ENCODE measurements at regions not wholly inside any gene's neighbourhood (a gene's known extent, or its start where the extent isn't known, plus 50 kb on each side); places are given as distances from the start of the nearest gene placed in this dataset.

DNA sequence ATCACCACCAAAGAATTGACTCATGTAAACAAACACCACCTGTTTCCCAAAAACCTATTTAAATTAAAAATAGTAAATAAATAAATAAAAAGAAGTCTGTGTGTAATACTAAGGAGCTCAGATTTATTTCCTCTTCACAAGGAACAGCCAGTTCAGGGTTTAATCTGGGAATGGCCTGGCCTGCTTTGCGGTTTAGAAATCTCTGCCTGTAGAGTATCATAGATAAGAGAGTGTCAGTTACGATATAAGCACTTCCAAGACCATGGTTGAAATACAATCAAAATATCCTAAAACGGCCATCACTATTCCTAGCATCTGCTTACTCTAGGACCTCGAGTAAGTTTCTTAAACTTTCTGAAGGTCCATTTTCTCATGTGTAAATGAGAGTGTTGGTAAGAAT is 274.4 kb downstream of the PLPP3 start:
- DNase-seq: no peak

DNA sequence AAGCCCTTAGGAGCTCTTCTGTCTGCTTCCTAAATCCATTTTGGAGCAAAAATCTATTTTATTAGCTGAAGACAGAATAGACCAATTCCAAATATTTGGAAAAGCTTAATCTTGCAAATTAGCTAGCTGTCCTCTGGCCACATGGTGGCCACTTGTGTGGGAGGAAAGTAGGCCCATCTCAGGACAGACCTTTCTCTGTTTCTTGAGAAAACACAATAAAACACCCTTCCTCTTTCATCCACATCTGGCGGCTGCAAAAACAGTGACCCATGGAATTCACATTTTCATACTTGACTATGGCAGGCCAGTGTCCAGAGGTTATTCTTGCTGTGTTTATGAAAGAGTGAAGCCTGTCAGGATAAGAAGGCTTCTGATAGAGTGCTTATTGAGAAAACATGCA is 275.6 kb downstream of the PLPP3 start:
- no peak for DNase-seq

DNA sequence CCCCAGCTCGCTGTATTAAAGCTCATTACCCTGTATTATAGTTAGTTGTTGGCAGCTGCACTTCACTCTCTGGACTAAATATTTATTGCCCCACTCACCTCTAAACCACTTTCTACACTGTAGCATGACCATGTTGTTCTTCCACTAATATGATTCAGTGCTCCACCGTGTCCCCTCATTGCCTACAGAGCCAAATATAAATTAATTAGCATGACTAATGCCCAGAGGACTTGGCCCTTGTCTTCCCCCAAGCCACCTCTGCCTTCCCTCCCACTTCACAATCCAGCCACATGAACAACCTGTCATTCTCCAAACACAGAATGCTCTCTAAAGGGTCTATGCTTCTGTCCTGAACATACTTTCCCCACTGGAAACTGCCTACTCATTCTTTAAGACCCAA is 276.5 kb downstream of the PLPP3 start:
- no peak for DNase-seq

DNA sequence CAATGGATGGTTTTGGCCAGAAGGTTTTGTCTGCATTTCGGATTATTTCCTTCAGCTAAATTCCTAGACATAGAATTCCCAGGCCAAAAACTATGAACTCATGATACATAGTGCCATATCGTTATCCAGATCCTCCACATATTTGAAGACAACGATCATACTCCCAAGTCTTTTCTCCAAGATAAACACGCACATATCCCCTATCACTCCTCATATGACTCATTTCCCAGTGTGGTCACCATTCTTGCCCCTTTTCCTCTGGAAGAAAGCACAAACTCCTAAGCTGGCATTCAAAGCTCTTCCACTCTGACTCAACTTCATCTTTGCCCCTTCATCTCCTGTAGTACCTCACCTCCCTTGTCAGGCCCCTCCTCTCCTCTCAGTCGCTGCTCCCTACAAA is 277.6 kb downstream of the PLPP3 start:
- DNase-seq: no peak

DNA sequence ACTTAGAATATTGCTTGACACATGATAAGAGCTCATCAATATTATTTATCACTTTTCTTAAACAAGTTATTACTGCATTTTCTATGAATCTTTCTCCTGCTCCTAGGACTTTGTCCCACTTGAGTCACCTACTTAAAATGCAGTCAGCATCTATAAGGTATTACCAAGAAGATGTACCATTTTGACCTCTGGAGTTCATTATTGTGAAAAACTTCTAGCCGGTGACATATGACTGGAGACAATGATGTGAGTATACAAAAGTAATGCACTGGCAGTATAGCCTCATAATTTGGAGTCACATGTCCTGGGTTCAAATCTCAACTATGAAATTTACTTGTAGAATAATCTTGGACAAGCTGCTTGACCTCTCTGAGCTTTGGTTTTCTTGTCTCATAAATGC is 278.5 kb downstream of the PLPP3 start:
- DNase-seq: no peak

DNA sequence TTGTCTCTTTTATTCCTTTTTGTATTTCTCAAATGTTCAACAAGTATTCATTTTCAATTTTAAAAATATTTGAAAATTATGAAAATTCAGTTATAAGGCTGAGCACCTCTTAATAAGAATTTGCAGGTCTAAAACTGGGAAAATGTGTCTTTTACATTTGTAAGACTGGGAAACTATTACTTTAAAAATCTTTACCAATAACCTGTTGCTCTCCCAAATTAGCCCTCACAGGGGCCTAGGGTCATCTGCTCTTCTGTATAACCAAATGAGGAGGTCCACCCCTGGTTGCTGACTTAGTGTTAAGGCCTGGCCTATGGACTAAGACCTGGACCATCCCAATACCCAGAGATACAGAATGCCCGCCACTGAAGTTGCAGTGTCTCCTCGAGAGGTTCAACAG is 280.5 kb downstream of the PLPP3 start:
- no peak for DNase-seq

DNA sequence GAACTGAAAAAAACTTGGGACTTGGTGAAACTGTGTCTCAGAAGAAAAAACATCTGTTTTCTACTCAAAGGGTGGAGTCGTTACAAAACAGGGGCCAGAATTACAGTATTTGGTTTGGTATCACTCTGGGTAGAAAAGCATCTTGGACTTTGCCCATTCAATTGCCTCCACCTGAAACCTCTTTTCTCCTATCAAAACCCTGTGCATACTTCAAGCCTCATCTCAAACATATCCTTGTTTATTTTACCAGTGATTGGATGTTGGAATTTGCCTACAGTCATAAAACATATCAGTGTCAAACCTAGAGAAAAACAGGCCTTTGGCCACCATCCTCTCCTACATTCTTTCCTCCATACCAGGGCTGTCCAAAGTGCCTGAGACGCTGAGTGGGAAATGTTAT is 281.5 kb downstream of the PLPP3 start:
- DNase-seq: no peak

DNA sequence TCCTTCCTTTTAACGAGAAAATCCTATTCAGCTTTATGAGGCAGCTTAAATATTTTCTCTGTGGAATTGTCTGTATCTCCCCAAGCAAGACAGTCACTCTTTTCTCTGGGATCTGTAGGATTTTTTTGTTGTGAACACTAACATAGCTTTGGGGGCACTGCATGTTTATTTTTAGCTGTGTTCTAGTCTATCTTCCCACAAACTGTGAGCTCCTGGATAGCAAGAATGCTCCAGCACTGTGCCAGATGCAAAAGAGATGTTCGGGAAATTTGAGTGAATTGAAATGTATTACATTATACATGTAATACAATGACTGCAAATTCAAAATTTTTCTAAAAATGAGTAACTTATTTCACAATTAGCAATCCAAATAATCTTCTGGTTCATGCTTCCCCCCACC is 282.2 kb downstream of the PLPP3 start:
- no peak for DNase-seq

DNA sequence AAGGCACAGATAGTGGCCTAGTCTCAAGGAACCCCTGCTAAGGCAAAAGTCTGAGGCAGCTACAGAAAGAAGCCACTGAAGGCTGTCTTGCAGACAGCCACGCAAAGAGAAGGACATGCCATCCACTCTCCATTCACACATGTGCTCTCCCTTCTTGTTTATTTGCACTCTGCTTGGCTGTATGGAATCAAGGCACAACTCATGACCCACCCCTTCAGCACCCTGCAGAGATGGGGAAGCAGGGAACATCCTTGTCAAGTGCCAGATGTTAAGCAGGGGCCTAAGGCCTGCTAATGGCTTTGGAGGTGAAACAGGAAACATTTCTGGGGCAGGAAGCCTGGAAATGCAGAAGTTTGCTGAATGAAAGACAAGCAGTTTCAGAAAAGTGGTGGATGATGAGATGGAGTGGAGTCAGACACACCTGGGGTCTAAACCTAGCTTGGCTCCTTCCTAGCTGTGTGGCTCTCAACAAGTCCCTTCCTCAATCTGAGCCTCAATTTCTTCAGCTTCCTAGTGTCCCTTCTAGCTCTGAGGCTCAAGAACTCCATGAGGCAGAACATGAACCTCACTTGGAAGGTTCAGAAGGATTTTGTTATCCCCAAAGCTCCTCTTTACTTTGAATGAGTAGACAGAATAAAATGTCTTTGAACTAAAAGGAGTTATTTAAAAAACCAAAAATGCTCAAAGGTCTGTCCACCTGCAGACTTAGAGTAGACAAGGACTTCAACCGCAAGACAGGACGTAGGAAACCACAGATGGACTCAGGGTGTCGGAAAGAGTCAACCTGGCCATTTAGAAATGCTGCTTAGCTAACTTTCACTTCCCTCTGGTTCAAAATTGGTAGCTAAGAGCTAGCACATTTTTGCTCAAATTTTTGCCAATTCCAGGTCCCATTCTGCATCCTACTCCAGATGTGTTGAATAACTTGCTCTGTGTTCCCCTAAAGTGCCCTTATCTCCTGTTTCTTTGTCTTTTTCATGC is 283.1 kb downstream of the PLPP3 start:
- DNase-seq: no peak

DNA sequence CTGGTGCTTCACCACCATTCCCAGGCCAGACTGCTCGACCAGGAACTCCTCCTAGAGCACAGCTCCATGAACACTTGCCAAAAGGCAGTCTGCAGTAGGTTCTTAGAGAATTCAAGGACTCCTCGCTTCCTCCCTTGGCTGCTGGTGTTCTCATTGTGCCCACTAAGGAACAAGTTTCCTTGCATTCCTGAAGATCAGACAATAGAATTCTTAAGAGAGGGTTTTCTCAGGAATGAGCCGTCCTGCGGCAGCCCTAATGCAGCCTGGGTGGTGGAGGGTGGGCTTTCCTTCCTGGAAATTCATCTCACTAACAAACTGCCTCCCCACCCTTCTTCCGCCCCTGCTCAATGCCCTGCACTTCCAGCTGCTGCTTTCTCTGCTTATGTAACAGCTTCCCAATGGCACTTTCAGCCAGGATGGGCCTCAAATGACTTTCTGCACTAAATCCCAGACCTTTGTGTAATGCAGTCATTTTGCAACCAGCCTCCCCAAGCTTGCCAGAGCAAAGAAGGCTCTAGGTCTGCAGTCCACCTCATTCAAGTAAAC is 287.9 kb downstream of the PLPP3 start:
- no peak for DNase-seq

DNA sequence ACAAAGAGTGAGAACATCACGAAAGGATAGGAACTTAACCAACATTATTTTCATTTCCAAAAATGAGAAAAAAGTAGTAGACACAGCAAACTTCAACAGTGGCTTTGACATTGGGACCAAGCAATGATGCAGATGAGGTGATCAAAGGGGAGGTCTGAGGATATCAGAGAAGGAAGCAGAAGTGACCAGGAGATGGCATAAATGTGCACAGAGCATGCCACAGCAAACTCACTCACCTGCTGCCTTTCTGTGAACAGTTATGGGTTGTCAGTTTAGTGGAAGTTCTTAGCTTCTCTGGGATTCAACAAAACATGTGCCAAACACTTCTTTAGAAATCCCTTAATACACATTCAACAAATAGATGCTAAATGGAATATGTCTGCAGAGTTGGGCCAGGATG is 290.1 kb downstream of the PLPP3 start:
- no peak for DNase-seq

DNA sequence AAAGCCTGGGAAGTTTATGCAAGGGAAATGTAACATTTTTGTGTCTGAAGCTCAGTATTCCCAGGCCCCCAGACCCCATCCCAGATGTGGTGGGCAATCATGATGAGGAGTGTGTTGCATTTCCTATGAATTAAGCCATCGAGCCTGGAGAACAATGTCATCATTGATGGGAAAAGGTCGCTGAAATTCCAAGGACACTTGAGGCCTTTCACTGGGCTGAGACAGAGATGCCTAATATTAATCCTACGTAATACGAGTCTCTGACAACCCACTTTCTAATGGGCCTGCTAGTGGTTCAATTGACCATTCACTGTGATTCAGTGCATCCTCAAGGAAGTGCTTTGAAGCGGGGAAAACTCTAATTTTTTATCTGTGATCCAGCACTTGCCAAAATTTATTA is 291.6 kb downstream of the PLPP3 start:
- no peak for DNase-seq

DNA sequence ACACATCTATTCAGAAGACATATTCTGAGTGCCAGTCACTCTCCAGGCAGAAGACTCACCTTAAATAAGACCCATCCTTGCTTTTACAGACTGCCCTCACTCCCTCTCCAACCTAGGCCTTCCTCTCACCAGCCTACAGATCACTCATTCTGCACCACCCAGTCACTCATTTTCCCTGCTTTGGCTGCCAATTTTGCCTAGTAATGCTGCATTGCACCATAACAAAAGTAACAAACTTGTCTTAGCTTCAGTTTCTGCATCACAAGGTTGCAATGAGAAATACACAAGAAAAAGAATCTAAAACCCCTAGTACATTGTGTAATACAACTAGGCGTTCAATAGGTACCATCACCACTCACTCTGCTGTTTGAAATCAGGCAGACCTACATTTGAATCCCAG is 292.4 kb downstream of the PLPP3 start:
- DNase-seq: no peak

DNA sequence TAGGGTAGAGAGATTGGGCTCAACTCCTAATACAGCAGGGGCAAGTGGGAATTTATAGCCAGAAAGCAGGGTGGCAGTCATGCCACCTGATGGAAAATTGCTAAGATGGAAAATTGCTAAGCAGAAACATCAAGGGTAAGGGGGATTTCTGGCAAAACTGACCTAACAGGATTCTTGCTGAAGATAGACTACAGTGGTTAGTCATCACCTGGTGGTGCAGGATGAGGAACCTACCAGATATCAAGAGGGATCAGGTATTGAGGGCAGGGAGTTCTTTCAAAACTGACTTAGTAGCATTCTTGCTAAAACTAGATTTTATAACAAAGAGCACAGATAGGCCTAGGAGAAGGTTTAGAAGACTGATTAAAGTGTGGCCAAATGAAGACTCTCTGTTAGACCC is 292.9 kb downstream of the PLPP3 start:
- DNase-seq: no peak

DNA sequence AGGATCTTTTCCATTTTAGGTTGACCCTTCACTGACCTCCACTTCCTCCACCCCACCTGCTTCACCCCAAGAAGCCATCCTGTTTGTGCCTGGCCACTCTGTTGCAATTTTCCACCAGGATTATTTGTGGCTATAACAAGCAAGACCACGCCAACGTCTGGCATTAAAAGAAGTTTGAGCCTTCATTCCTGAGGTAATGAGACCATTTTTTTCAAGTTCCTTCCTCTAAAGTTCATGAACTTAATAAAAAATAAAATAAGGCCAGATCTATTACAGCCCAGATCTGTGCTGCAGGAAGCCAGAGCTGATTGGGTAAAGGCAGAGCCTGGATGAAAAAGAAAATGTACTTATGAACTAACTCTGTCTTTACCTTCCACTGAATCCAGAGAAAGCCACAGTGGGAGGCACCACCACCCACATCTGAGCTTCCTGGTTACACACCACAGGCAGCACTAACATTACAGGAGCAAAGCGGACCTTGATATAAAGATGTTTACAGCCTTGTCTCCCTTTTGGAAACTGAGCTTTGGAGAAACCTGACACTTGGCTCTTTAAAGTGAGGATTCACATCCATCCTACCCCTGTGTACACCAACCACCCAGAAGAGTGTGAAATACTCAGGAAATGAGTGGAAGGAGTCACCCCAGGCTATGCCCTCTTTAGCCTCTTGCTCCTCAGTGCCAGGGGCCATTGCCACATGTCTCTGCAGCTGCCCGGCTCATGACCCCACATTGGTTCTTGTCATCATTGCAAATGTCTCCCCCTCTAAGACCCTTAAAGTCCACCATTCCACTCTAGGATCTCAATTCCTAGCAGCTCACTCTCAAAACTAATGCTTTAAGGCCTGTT is 293.6 kb downstream of the PLPP3 start:
- DNase-seq: no peak

DNA sequence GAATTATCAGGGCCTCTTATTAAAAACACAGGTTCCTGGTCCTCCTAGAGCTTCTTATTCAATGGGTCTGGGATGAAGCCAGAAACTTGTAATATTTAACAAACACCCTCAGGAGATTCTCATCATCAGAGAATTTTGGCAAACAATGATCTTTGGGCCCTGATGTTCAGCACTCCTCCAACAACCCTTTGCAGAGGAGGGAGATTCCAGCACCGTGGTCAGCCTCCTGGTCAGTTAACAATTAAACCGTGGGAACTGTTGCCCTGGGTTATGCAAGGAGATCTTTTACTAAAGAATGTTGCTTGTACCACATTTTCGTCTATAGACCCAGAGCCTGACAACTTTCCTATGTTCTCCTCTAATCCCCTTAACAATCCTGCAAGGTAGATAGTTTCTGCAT is 294.4 kb downstream of the PLPP3 start:
- DNase-seq: no peak

DNA sequence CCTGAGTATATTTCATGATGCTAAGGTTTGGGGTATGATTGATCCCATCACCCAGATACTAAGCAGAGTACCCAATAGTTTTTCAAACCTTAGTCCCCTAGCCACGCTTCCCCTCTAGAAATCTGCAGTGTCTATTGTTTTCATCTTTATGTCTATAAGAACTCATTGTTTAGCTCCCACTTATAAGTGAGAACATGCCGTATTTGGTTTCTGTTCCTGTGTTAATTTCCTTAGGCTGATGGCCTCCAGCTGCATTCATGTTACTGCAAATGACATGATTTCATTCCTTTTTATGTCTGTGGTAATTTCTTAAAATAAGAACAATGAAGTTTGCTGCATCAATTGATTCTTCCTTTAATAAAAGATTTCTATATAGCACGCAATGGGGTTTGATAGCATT is 301.3 kb downstream of the PLPP3 start:
- DNase-seq: no peak

DNA sequence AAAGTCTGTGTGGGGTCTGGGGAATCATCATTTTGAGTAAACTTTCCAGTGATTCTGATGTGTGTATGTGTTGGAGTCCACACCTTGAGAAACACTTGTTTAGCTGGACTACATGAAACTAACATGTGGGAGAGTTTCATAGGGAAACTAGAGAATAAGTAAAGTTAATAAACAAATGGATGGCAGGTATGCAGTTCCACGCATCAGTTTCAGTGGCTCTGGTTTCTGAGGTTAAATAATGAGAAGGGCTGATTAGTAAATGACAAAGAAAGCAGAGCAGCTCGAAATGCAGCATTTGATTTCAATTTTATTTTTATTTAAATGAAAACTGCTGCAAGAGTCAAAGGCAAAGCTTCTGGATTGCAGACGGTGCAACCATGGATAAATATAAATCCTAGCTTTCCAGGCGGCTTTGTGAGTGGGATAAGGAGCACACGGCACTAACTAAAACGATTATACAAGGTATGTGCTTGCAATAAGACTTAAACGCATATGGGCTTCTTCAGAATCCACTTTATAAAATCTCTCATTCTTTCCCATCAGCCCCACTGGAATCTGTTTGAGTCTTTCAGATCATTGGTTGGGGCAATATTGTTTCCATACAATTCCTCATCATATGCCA is 310.7 kb downstream of the PLPP3 start:
- DNase-seq: no peak

DNA sequence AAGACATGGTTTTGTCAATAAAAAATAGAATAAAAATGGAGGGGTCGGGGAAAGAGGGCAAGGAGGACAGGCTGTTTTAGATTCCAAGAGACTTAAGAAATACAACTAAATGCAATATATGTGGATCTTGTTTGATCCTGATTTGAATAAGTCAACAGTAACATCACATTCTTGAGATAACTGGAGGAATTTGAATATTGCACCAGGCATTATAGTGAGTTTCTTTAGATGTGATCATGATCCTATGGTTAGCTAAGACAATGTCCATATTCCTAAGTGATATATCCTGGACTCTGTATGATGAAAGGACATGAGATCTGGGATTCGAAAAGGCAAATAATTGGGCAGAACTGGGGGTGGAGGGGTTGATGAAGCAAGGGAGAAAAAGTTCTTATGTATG is 311.8 kb downstream of the PLPP3 start:
- no peak for DNase-seq

DNA sequence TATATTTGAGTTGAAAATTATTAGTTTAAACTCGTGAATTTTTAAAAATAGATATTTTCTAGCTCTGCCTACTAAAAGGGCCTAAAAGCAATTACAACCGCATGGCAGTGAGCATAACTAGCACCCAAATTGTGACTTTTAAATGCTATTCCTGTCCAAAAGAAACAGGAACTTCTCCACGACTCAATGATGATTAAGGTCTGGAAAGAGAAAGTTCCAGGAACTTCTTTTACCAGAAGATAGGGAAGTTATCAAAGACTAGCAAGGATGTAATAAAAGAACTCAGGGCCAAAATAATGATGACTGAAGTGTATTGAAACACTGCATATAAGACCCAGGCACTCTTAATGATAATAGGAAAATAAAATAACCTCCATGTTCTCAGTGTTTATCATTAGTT is 313.0 kb downstream of the PLPP3 start:
- DNase-seq: no peak

DNA sequence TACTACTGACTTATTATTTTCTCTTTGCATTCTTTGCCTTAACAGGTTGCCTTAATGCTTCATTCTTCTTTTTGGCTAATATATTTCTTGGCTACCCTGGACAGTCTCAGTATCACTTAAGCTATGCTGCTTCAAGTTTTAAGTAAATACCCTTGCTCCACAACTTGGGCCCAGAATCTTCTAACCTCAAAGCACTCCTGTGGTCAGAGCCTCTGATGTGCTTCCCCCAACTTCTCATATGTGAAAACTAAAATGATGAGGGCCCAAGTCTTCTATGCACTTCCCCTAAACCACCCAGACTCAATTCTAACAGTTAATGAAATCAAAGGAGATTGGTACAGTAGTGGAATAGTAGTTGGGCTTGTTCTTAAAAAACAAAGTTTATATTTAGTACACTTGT is 314.1 kb downstream of the PLPP3 start:
- no peak for DNase-seq

DNA sequence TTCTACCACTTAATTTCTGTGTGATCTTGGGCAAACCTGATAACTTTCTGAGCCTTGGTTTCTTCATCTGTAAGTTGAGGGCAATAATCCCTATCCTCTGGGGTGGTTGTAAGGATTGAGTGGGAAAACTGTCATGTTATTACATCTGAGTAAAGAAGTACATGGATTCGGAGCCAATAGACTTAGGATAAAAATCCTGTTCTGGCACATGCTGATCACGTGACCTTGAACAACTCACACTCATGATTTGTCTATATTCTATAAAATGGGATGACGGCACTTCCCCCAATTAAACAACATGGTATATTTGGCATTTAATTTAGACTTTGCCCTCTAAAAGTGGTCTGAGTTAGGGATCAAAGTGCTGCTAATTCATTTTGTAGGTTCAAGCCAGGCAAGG is 315.5 kb downstream of the PLPP3 start:
- no peak for DNase-seq

DNA sequence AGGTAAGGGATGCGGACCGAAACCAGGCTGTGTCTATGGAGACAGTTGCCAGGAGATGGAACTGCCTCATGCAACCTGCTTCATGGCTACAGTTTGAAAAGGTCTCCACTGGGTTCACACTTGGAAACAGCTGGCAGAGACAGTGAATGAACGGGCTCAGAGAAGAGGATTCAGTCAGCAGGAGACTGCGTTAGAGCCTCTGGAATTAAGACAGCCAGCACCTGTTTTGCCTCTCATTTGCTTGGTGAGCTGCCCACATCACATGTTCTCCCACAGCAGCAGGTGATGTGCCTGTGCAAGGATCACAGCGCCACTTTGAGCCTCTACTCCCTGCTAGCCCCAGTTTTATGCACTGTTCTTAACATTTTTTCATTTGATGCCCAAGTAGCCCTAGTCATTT is 321.0 kb downstream of the PLPP3 start:
- DNase-seq: peak; percentile 1
